ENCODE measurements at regions not wholly inside any gene's neighbourhood (a gene's known extent, or its start where the extent isn't known, plus 50 kb on each side); places are given as distances from the start of the nearest gene placed in this dataset.

DNA sequence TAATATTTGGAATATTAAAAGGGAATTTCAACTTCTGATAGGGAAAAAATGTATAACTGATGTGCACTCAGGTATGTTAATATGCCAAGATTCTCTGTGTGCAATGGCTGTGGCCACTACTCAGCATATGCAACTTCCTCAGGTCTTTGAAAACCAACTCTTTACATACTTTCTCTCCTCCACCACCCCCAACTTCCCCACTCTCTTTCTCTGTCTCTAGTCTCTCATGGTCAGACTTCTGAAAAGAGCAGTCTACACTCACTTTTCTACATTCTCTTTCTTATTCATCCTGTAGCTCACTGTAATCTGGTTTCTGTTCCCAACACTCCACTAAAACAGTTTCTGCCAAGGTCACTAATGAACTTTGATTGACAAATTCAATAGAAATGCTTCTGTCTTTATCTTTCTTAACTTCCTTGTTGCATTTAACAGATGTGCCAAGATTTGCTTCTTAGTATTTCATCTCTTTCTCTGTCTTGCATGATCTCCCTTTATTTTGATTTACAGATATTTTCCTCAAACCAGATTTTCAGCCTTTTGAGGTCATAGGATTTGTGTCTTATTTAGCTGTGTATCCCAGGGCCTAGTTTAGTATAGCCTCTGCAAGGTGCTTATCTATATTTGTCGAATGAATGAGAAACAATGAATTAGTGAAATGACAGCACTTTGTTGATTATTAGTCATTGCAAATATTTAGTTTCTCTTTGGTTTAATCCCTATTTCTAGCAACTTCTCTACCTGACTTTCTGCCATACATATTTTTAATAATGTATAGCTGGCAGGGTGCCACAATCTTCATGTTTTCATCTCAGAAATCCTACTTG, 168.9 kb downstream of the LMO4 start:
- TF ChIP-seq CSDC2 (CRISPR knock-in tag; IDR thresholded peaks at IDR 0.05) (no peak), ISL1 (CRISPR knock-in tag; IDR thresholded peaks at IDR 0.05) (no peak), BACH2 (CRISPR knock-in tag; IDR thresholded peaks at IDR 0.05; ENCODE audit: borderline replicate concordance) (no peak), RARB (CRISPR knock-in tag; IDR thresholded peaks at IDR 0.05) (no peak), ARNTL (CRISPR knock-in tag; IDR thresholded peaks at IDR 0.05; ENCODE audit: borderline replicate concordance, low read depth) (no peak)
- TF ChIP-seq, protein P1, sequence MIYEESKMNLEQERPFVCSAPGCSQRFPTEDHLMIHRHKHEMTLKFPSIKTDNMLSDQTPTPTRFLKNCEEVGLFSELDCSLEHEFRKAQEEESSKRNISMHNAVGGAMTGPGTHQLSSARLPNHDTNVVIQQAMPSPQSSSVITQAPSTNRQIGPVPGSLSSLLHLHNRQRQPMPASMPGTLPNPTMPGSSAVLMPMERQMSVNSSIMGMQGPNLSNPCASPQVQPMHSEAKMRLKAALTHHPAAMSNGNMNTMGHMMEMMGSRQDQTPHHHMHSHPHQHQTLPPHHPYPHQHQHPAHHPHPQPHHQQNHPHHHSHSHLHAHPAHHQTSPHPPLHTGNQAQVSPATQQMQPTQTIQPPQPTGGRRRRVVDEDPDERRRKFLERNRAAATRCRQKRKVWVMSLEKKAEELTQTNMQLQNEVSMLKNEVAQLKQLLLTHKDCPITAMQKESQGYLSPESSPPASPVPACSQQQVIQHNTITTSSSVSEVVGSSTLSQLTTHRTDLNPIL (CRISPR knock-in tag; IDR thresholded peaks at IDR 0.05; ENCODE audit: low read depth): no peak
- TF ChIP-seq, protein P2, sequence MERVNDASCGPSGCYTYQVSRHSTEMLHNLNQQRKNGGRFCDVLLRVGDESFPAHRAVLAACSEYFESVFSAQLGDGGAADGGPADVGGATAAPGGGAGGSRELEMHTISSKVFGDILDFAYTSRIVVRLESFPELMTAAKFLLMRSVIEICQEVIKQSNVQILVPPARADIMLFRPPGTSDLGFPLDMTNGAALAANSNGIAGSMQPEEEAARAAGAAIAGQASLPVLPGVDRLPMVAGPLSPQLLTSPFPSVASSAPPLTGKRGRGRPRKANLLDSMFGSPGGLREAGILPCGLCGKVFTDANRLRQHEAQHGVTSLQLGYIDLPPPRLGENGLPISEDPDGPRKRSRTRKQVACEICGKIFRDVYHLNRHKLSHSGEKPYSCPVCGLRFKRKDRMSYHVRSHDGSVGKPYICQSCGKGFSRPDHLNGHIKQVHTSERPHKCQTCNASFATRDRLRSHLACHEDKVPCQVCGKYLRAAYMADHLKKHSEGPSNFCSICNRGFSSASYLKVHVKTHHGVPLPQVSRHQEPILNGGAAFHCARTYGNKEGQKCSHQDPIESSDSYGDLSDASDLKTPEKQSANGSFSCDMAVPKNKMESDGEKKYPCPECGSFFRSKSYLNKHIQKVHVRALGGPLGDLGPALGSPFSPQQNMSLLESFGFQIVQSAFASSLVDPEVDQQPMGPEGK (CRISPR knock-in tag; IDR thresholded peaks at IDR 0.05; ENCODE audit: borderline replicate concordance): no peak
- TF ChIP-seq, protein P3, sequence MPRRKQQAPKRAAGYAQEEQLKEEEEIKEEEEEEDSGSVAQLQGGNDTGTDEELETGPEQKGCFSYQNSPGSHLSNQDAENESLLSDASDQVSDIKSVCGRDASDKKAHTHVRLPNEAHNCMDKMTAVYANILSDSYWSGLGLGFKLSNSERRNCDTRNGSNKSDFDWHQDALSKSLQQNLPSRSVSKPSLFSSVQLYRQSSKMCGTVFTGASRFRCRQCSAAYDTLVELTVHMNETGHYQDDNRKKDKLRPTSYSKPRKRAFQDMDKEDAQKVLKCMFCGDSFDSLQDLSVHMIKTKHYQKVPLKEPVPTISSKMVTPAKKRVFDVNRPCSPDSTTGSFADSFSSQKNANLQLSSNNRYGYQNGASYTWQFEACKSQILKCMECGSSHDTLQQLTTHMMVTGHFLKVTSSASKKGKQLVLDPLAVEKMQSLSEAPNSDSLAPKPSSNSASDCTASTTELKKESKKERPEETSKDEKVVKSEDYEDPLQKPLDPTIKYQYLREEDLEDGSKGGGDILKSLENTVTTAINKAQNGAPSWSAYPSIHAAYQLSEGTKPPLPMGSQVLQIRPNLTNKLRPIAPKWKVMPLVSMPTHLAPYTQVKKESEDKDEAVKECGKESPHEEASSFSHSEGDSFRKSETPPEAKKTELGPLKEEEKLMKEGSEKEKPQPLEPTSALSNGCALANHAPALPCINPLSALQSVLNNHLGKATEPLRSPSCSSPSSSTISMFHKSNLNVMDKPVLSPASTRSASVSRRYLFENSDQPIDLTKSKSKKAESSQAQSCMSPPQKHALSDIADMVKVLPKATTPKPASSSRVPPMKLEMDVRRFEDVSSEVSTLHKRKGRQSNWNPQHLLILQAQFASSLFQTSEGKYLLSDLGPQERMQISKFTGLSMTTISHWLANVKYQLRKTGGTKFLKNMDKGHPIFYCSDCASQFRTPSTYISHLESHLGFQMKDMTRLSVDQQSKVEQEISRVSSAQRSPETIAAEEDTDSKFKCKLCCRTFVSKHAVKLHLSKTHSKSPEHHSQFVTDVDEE (CRISPR knock-in tag; IDR thresholded peaks at IDR 0.05): no peak
